ENCODE measurements at regions not wholly inside any gene's neighbourhood (a gene's known extent, or its start where the extent isn't known, plus 50 kb on each side); places are given as distances from the start of the nearest gene placed in this dataset.

DNA sequence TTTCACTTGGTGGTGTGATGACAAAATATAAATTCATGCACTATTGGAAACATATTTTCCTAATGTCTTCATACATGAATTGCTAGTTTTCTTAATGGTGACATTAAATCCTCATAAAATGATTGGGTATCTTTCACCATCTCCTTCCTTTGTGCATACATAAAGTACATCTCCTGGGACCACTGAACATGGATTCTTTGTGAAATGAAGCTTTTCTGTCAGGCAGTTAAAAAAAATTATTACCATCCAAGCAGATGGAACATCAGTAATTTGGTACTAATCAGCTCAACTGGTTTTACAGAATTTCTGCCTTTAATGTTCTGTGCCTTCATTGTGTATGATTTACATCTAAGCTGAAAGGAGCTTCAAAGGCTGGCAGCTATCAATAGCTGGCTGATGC, 891.7 kb upstream of the SLC10A2 start:
- no peak overlapping the region for H3K4me3 ChIP-seq (ENCODE audit: low read depth, low read length)
- DNase-seq (ENCODE audit: low read depth), result no peak
- no peak for TF ChIP-seq MYC (IDR thresholded peaks at IDR 0.05; ENCODE audit: low read depth, low read length)
- TF ChIP-seq, protein P1, sequence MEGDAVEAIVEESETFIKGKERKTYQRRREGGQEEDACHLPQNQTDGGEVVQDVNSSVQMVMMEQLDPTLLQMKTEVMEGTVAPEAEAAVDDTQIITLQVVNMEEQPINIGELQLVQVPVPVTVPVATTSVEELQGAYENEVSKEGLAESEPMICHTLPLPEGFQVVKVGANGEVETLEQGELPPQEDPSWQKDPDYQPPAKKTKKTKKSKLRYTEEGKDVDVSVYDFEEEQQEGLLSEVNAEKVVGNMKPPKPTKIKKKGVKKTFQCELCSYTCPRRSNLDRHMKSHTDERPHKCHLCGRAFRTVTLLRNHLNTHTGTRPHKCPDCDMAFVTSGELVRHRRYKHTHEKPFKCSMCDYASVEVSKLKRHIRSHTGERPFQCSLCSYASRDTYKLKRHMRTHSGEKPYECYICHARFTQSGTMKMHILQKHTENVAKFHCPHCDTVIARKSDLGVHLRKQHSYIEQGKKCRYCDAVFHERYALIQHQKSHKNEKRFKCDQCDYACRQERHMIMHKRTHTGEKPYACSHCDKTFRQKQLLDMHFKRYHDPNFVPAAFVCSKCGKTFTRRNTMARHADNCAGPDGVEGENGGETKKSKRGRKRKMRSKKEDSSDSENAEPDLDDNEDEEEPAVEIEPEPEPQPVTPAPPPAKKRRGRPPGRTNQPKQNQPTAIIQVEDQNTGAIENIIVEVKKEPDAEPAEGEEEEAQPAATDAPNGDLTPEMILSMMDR (IDR thresholded peaks at IDR 0.05; ENCODE audit: low read depth, low read length), result no peak

- TF ChIP-seq MYC (IDR thresholded peaks at IDR 0.05; ENCODE audit: low read depth, low read length), result no peak
- TF ChIP-seq, protein P1 (IDR thresholded peaks at IDR 0.05; ENCODE audit: low read depth, low read length), result no peak
- no peak for TF ChIP-seq POLR2A (IDR thresholded peaks at IDR 0.05; ENCODE audit: extremely low read depth, insufficient read length)
- TF ChIP-seq, protein P2, sequence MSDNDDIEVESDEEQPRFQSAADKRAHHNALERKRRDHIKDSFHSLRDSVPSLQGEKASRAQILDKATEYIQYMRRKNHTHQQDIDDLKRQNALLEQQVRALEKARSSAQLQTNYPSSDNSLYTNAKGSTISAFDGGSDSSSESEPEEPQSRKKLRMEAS (IDR thresholded peaks at IDR 0.05; ENCODE audit: low read depth, low read length), result no peak
- no peak for DNase-seq (ENCODE audit: low read depth)
- H3K4me3 ChIP-seq (ENCODE audit: low read depth, low read length), result no peak overlapping the region
Measured at GRCh38 chr13:103953859-103954258, 887.6 kb upstream of the SLC10A2 start.

DNA sequence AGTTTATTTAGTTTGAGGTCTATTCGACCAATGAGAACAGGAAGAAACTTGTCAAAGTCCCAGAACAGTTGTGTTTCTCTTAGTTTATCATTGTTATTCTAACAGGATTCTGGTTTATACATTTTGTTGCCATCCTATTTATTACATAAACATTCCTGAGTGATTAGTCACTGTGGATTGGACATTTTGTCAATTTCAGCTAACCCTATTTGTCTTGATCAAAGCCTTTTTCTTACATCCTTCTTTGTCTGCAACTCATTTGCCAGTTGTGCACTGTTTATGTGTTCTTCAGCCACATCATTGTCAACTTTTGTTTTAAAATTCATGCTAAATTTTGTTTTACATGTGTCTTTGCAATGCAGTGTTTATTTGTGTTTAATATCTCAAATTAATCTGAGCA, 886.0 kb upstream of the SLC10A2 start:
- DNase-seq (ENCODE audit: low read depth), result no peak
- TF ChIP-seq POLR2A (IDR thresholded peaks at IDR 0.05; ENCODE audit: extremely low read depth, insufficient read length) (no peak), MYC (IDR thresholded peaks at IDR 0.05; ENCODE audit: low read depth, low read length) (no peak)
- TF ChIP-seq, protein P1 (IDR thresholded peaks at IDR 0.05; ENCODE audit: low read depth, low read length), result no peak
- TF ChIP-seq, protein P2 (IDR thresholded peaks at IDR 0.05; ENCODE audit: low read depth, low read length), result no peak
- H3K4me3 ChIP-seq (ENCODE audit: low read depth, low read length), result no peak overlapping the region

DNA sequence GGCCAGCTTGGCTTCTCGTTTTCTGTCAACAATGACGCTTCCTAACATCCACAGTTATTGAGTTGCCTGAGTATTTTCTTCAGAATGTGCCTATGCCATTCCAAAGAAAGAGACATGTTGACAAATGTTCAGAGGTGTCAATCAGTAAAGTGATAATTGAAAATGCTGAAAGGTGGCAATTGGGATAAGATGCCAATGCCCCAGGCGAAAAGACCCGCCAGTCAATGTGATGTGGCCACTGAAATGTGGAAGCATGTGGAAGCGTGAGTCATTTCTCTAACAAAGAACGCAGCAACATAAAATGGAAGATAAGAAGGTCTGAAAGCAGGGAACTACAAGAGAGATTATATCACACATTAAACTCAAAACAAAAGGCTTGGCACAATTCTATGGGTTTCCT, 882.2 kb upstream of the SLC10A2 start:
- H3K4me3 ChIP-seq (ENCODE audit: low read depth, low read length), result no peak overlapping the region
- DNase-seq (ENCODE audit: low read depth), result no peak
- TF ChIP-seq, protein P1 (IDR thresholded peaks at IDR 0.05; ENCODE audit: low read depth, low read length), result no peak
- TF ChIP-seq MYC (IDR thresholded peaks at IDR 0.05; ENCODE audit: low read depth, low read length), result no peak
- no peak for TF ChIP-seq POLR2A (IDR thresholded peaks at IDR 0.05; ENCODE audit: extremely low read depth, insufficient read length)
- TF ChIP-seq, protein P2 (IDR thresholded peaks at IDR 0.05; ENCODE audit: low read depth, low read length), result no peak

DNA sequence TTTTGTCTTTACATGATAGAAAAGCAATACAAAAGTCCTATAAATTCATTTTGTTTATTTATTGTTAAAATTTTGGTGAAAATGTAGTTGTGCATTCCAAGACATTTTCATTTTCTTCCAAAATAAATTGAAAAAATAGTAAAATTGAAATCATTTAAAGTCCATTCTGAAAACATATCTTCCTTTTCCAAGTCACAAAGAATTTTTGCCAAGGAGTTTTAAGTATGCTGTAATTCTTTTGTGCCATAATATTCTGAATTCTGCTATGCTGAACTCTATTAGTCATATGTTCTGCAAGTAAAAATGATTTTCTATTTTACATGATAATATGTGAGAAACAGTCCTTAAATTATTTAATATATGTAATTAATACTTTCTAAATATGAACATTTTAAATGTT, 879.6 kb upstream of the SLC10A2 start:
- no peak for DNase-seq (ENCODE audit: low read depth)
- H3K4me3 ChIP-seq (ENCODE audit: low read depth, low read length), result no peak overlapping the region
- TF ChIP-seq POLR2A (IDR thresholded peaks at IDR 0.05; ENCODE audit: extremely low read depth, insufficient read length), result no peak
- TF ChIP-seq, protein P2 (IDR thresholded peaks at IDR 0.05; ENCODE audit: low read depth, low read length), result no peak
- no peak for TF ChIP-seq MYC (IDR thresholded peaks at IDR 0.05; ENCODE audit: low read depth, low read length)
- TF ChIP-seq, protein P1 (IDR thresholded peaks at IDR 0.05; ENCODE audit: low read depth, low read length), result no peak

GRCh38 chr13:103941506-103942140, 875.4 kb upstream of the SLC10A2 start:
- TF ChIP-seq, protein P1 (IDR thresholded peaks at IDR 0.05; ENCODE audit: low read depth, low read length), result no peak
- no peak for TF ChIP-seq POLR2A (IDR thresholded peaks at IDR 0.05; ENCODE audit: extremely low read depth, insufficient read length)
- TF ChIP-seq MYC (IDR thresholded peaks at IDR 0.05; ENCODE audit: low read depth, low read length), result no peak
- TF ChIP-seq, protein P2 (IDR thresholded peaks at IDR 0.05; ENCODE audit: low read depth, low read length), result no peak
- no peak overlapping the region for H3K4me3 ChIP-seq (ENCODE audit: low read depth, low read length)
- DNase-seq (ENCODE audit: low read depth), result no peak

All from NB4 (cell line).